ENCODE measurements at regions not wholly inside any gene's neighbourhood (a gene's known extent, or its start where the extent isn't known, plus 50 kb on each side); places are given as distances from the start of the nearest gene placed in this dataset.

DNA sequence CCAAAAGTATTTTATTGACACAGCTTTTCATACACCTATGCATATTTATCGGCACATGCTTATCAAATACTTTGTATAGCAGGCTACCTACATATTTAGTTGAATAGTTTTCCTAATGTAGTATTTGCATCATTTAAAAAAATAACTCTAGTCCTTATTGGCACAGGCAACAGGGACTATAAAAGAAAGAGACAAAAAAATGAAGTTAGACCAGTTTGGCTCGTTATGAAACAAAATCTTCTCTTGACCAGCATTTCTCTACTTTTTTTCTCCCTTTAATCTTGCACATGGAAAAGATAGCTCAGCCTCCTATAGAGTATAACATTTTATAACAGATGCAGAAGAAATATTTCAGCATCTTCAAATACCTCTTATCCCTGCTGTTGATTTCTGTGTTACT is 794.8 kb upstream of the MIR17HG start:
- FAIRE-seq (peak; percentile 41), DNase-seq (ENCODE audit: insufficient read length, low spot score) (no peak)
- no peak for TF ChIP-seq CTCF (IDR thresholded peaks at IDR 0.05; ENCODE audit: insufficient read depth, missing control alignments)

DNA sequence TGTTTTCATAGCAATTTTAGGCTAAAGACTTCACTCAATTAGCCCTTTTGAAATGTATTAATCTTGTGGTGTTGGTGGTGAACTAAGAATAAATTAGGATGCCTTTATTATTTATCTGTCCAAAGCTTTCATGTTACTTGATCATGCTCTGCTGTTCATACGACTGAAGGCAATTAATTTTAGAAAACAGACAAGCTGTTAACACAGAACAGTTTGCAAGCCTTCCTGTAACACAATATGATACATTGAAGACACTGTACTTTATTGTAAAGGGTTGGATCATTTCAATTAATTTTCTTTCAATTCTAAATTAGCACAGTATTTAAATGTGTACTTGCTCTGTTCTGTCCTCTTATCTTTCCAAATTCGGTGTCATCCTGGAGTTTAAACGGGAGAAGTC is 794.3 kb upstream of the MIR17HG start:
- DNase-seq (ENCODE audit: insufficient read length, low spot score) (no peak), FAIRE-seq (no peak)

DNA sequence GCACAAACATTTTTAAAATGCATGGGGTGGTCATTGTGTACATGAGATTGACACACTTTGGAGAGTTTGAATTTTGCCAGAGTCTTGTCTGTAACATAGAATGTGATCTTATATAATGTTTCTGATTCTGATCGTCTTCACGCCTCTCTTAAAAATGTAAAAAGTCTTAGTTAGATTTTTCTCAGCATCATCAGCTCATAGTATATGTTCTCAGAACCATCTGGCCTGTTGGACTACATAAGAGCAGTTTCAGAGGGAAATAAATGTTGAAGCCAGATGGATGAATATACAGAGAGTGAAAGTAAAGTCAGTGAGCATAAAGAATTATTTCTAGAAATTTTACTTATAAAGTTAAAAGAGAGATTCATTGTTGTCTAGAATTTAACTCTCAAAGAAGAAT is 789.9 kb upstream of the MIR17HG start:
- FAIRE-seq (no peak), DNase-seq (ENCODE audit: insufficient read length, low spot score) (no peak)
- no peak for TF ChIP-seq CTCF (IDR thresholded peaks at IDR 0.05; ENCODE audit: insufficient read depth, missing control alignments)

More for the DNA sequence above, 794.3 kb upstream of the MIR17HG start:
- no peak for TF ChIP-seq CTCF (IDR thresholded peaks at IDR 0.05; ENCODE audit: insufficient read depth, missing control alignments)

- FAIRE-seq (no peak), DNase-seq (ENCODE audit: insufficient read length, low spot score) (no peak)
- TF ChIP-seq CTCF (IDR thresholded peaks at IDR 0.05; ENCODE audit: insufficient read depth, missing control alignments): no peak
These were observed 785.0 kb upstream of the MIR17HG start for GRCh38 chr13:90562443-90562842.

- FAIRE-seq (no peak), DNase-seq (ENCODE audit: insufficient read length, low spot score) (no peak)
- no peak for TF ChIP-seq CTCF (IDR thresholded peaks at IDR 0.05; ENCODE audit: insufficient read depth, missing control alignments)
These were observed 783.4 kb upstream of the MIR17HG start for GRCh38 chr13:90564096-90564495.

GRCh38 chr13:90564566-90564965 is 782.9 kb upstream of the MIR17HG start:
- FAIRE-seq (no peak), DNase-seq (ENCODE audit: insufficient read length, low spot score) (no peak)
- TF ChIP-seq CTCF (IDR thresholded peaks at IDR 0.05; ENCODE audit: insufficient read depth, missing control alignments): no peak

DNA sequence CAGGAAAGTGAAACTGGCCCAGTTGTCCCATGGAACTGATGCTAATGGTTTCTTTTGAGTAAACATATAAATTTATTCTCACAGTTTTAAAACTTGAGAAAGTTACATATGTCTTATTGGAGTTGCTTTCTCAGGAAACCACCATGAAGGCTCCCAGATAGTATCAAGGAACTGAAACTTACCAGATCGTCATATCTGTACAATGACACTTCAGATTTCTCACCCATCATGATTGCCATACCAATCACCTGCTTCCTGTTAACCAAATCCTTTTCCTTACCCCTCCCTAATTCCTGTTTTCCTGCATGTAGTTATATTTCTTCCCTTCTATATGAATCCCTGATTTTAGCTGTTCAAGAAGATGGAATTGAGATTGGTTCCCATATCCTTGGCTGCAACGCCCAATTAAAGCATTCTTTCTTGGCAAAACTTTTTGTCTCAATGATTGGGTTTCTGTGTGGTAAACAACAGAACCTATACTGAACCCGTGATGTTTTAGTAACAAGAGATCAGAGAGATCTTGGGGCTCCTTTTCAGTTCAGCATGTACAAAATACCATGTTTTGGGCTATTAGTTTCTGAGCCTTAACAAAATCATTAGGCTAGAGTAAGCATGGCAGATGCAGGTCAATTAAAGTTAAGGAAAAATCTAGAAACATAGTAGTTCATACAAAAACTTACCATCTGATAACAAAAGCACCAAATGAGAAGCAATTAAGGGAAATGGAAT is 781.3 kb upstream of the MIR17HG start:
- FAIRE-seq: no peak
- no peak for TF ChIP-seq CTCF (IDR thresholded peaks at IDR 0.05; ENCODE audit: insufficient read depth, missing control alignments)
- no peak for DNase-seq (ENCODE audit: insufficient read length, low spot score)
